IMR-90 (cell line): ENCODE measurements at regions not wholly inside any gene's neighbourhood (a gene's known extent, or its start where the extent isn't known, plus 50 kb on each side); places are given as distances from the start of the nearest gene placed in this dataset.

Experiments
- ATAC-seq: fragments of 200-7000 bp; cut with Tn5 transposase; 2 replicates; pipeline ENCODE4 v1.9.1; 2020; ENCODE audit warnings: low read depth, mild to moderate bottlenecking, moderate library complexity
- BruUV-seq: library from RNA; stranded (reverse); fragments of 400-500 nt; replicated peaks from 2 replicates; lab custom pipeline; 2021; lab: Mats Ljungman, UMichigan
- CTCF ChIA-PET: fragments of 300-600 bp; formaldehyde crosslinking; extraction: SDS; loops from one replicate; lab custom pipeline; 2021; ENCODE audit warnings: antibody characterized with exemption; lab: Yijun Ruan, JAX
- POLR2A ChIA-PET: fragments of 300-600 bp; sonication (Branson Sonifier 250); formaldehyde crosslinking; loops from one replicate; lab custom pipeline; 2022; ENCODE audit warnings: antibody characterized with exemption; ENCODE audit not compliant: unreplicated experiment; lab: Charles Lee
- DNase-seq: peaks from one replicate; pipeline ENCODE4 v3.0.0; 2013
- H2AFZ ChIP-seq: replicated peaks from 2 replicates; pipeline ENCODE3; 2013; ENCODE audit warnings: low read length, mild to moderate bottlenecking; ENCODE audit not compliant: poor library complexity
- H2AK5ac ChIP-seq: 2 replicates; pipeline ENCODE4 v1.6.1; 2013; ENCODE audit warnings: low read depth, low read length, inconsistent platforms
- H2AK9ac ChIP-seq: replicated peaks from 2 replicates; pipeline ENCODE3; 2013; ENCODE audit warnings: mild to moderate bottlenecking, low read depth, low read length, moderate library complexity; ENCODE audit not compliant: poor library complexity
- H2BK120ac ChIP-seq: 2 replicates; pipeline ENCODE4 v1.6.1; 2013; ENCODE audit warnings: low read depth, low read length, inconsistent platforms
- H2BK15ac ChIP-seq: 3 replicates; pipeline ENCODE4 v1.6.1; 2013; ENCODE audit warnings: low read depth, low read length, inconsistent platforms
- H2BK20ac ChIP-seq: 2 replicates; pipeline ENCODE4 v1.6.1; 2013; ENCODE audit warnings: low read depth, mild to moderate bottlenecking, inconsistent platforms, low read length, moderate library complexity
- H2BK5ac ChIP-seq: 2 replicates; pipeline ENCODE4 v1.6.1; 2013; ENCODE audit warnings: mild to moderate bottlenecking, low read depth, low read length, inconsistent platforms; ENCODE audit not compliant: poor library complexity, severe bottlenecking
- H3K14ac ChIP-seq: replicated peaks from 2 replicates; pipeline ENCODE4 v1.6.1; 2013; ENCODE audit warnings: low read depth, low read length, inconsistent platforms
- H3K18ac ChIP-seq: 2 replicates; pipeline ENCODE4 v1.6.1; 2013; ENCODE audit warnings: low read depth, low read length, control low read depth
- H3K23ac ChIP-seq: 2 replicates; pipeline ENCODE4 v1.6.1; 2013; ENCODE audit warnings: low read depth, low read length, inconsistent platforms
- H3K27ac ChIP-seq: 2 replicates; pipeline ENCODE4 v1.5.1; 2013; ENCODE audit warnings: mild to moderate bottlenecking, control low read depth, low read length; ENCODE audit not compliant: insufficient read depth
- H3K27me3 ChIP-seq: 2 replicates; pipeline ENCODE4 v1.6.1; 2013; ENCODE audit warnings: low read length; ENCODE audit not compliant: control insufficient read depth, insufficient read depth
- H3K36me3 ChIP-seq: 2 replicates; pipeline ENCODE4 v1.6.1; 2013; ENCODE audit warnings: low read length, mixed read lengths; ENCODE audit not compliant: control insufficient read depth, insufficient read depth
- H3K4ac ChIP-seq: 2 replicates; pipeline ENCODE4 v1.6.1; 2013; ENCODE audit warnings: low read depth, low read length, inconsistent platforms
- H3K4me1 ChIP-seq: 2 replicates; pipeline ENCODE4 v1.6.1; 2013; ENCODE audit warnings: low read length, mixed read lengths; ENCODE audit not compliant: control insufficient read depth, insufficient read depth
- H3K4me2 ChIP-seq: 2 replicates; pipeline ENCODE4 v1.6.1; 2013; ENCODE audit warnings: low read depth, mild to moderate bottlenecking, control low read depth, low read length, moderate library complexity
- H3K4me3 ChIP-seq: 2 replicates; pipeline ENCODE4 v1.5.1; 2013; ENCODE audit warnings: low read depth, mild to moderate bottlenecking, control low read depth, low read length, moderate library complexity; ENCODE audit not compliant: insufficient read depth
- H3K56ac ChIP-seq: 2 replicates; pipeline ENCODE4 v1.6.1; 2013; ENCODE audit warnings: low read length, inconsistent platforms; ENCODE audit not compliant: insufficient read depth; ENCODE audit errors: extremely low read depth
- H3K79me1 ChIP-seq, 2 experiments: 2 replicates each; pipeline ENCODE4 v1.6.1; 2013; ENCODE audit warnings: low read length in 2 of 2, inconsistent platforms in 1 of 2, low read depth in 1 of 2
- H3K9ac ChIP-seq: 2 replicates; pipeline ENCODE4 v1.6.1; 2013; ENCODE audit warnings: low read depth, low read length, control low read depth
- H3K9me1 ChIP-seq: 2 replicates; pipeline ENCODE4 v1.6.1; 2013; ENCODE audit warnings: low read length, inconsistent platforms; ENCODE audit not compliant: insufficient read depth
- H3K9me3 ChIP-seq: 2 replicates; pipeline ENCODE4 v1.6.1; 2013; ENCODE audit warnings: low read length; ENCODE audit not compliant: control insufficient read depth, insufficient read depth
- H4K20me1 ChIP-seq: 2 replicates; pipeline ENCODE4 v1.6.1; 2013; ENCODE audit warnings: low read length, inconsistent platforms; ENCODE audit not compliant: insufficient read depth
- H4K5ac ChIP-seq: 2 replicates; pipeline ENCODE4 v1.6.1; 2013; ENCODE audit warnings: mild to moderate bottlenecking, low read depth, low read length, control low read depth
- H4K8ac ChIP-seq, 2 experiments: 2 replicates each; pipeline ENCODE4 v1.6.1; 2013; ENCODE audit warnings: low read depth in 2 of 2, low read length in 2 of 2, control low read depth in 1 of 2, inconsistent platforms in 1 of 2
- H4K91ac ChIP-seq: 2 replicates; pipeline ENCODE4 v1.6.1; 2013; ENCODE audit warnings: low read depth, low read length, inconsistent platforms; ENCODE audit not compliant: insufficient read depth
- BHLHE40 ChIP-seq: fragments of 150-350 bp; IDR thresholded peaks from 2 replicates; pipeline ENCODE4 v1.6.1; 2016; ENCODE audit warnings: mild to moderate bottlenecking, low read depth, low read length
- CEBPB ChIP-seq: IDR thresholded peaks from 2 replicates; pipeline ENCODE4 v1.6.1; 2012; ENCODE audit warnings: low read depth, low read length, improper control_type of control experiment
- CHD1 ChIP-seq: IDR thresholded peaks from 2 replicates; pipeline ENCODE4 v1.6.1; 2012; ENCODE audit warnings: low read depth, low read length, improper control_type of control experiment
- CTCF ChIP-seq: conservative IDR thresholded peaks from 2 replicates; pipeline ENCODE4 v1.5.1; 2012; ENCODE audit warnings: mild to moderate bottlenecking, low read depth, low read length, improper control_type of control experiment
- ELK1 ChIP-seq: fragments of 150-350 bp; IDR thresholded peaks from 2 replicates; pipeline ENCODE4 v1.6.1; 2016; ENCODE audit warnings: low read depth, mild to moderate bottlenecking, low read length, moderate library complexity, borderline replicate concordance
- FOS ChIP-seq: fragments of 150-350 bp; IDR thresholded peaks from 2 replicates; pipeline ENCODE4 v1.6.1; 2016; ENCODE audit warnings: low read depth, low read length
- MAFK ChIP-seq: IDR thresholded peaks from 2 replicates; pipeline ENCODE4 v1.6.1; 2012; ENCODE audit warnings: low read depth, low read length, improper control_type of control experiment
- MAZ ChIP-seq: IDR thresholded peaks from 2 replicates; pipeline ENCODE4 v1.6.1; 2012; ENCODE audit warnings: low read depth, mild to moderate bottlenecking, low read length, improper control_type of control experiment, moderate library complexity, borderline replicate concordance
- MXI1 ChIP-seq: IDR thresholded peaks from 2 replicates; pipeline ENCODE4 v1.6.1; 2012; ENCODE audit warnings: low read depth, mild to moderate bottlenecking, low read length, moderate library complexity, borderline replicate concordance
- NFE2L2 ChIP-seq: fragments of 150-350 bp; IDR thresholded peaks from 2 replicates; pipeline ENCODE4 v1.6.1; 2016; ENCODE audit warnings: low read depth, mild to moderate bottlenecking, low read length
- POLR2A ChIP-seq: IDR thresholded peaks from 2 replicates; pipeline ENCODE4 v1.6.1; 2012; ENCODE audit warnings: mild to moderate bottlenecking, low read depth, low read length
- RAD21 ChIP-seq: IDR thresholded peaks from 2 replicates; pipeline ENCODE4 v1.6.1; 2012; ENCODE audit warnings: low read length, improper control_type of control experiment
- RCOR1 ChIP-seq: IDR thresholded peaks from 2 replicates; pipeline ENCODE4 v1.6.1; 2012; ENCODE audit warnings: mild to moderate bottlenecking, low read length, improper control_type of control experiment; ENCODE audit not compliant: insufficient replicate concordance
- RFX5 ChIP-seq: IDR thresholded peaks from 2 replicates; pipeline ENCODE4 v1.8.0; 2012; ENCODE audit warnings: low read depth, mild to moderate bottlenecking, low read length, moderate library complexity
- SMC3 ChIP-seq: fragments of 150-350 bp; IDR thresholded peaks from 2 replicates; pipeline ENCODE4 v1.6.1; 2016; ENCODE audit warnings: low read depth, mild to moderate bottlenecking, antibody characterized with exemption, low read length, moderate library complexity
- USF2 ChIP-seq: fragments of 150-350 bp; IDR thresholded peaks from 2 replicates; pipeline ENCODE4 v1.6.1; 2017; ENCODE audit warnings: mild to moderate bottlenecking, antibody characterized with exemption, low read length, low read depth
- WGBS, 2 experiments: methylation state at CpG; one replicate each; pipeline versions ENCODE4 v1.1.5 to v1.1.7; 2013; ENCODE audit warnings: missing lambda C conversion rate in 2 of 2; ENCODE audit not compliant: insufficient read length in 1 of 2; ENCODE audit errors: extremely low coverage in 2 of 2; 5-methylcytosine and 5-hydroxymethylcytosine counted together
- dilution Hi-C: fragments of 300-500 bp; cut with HindIII; formaldehyde crosslinking; loops from one replicate; pipeline ENCODE4 v1.14.3; 2018; ENCODE audit warnings: low sequenced_read_pairs; ENCODE audit not compliant: unreplicated experiment
- in situ Hi-C: fragments of 300-500 bp; cut with MboI; formaldehyde crosslinking; loops from 3 replicates; pipeline ENCODE4 v1.14.3; 2019; ENCODE audit warnings: low sequenced_read_pairs, inconsistent platforms, mixed read lengths
- intact Hi-C: fragments of 100-400 bp; cut with micrococcal nuclease; formaldehyde crosslinking; loops from 2 replicates; pipeline ENCODE4 v1.10.0; 2022

GRCh38 chr20:22322513-22322912, 261.9 kb downstream of the FOXA2 start:
- Histone ChIP-seq H3K4ac (no peak overlapping the region), H3K9me3 (no peaks in the 10 kb centered on the region), H3K79me1 (no peaks in the 10 kb centered on the region), H4K5ac (no peak overlapping the region), H2BK120ac (no peak overlapping the region), H2BK15ac (no peak overlapping the region), H3K9me1 (no peaks in the 10 kb centered on the region), H4K91ac (no peak overlapping the region), H3K4me2 (no peak overlapping the region), H2BK20ac (no peak overlapping the region), H4K8ac (no peak overlapping the region), H3K18ac (no peak overlapping the region), H2AK5ac (no peak overlapping the region), H3K9ac (no peak overlapping the region), H3K23ac (no peak overlapping the region), H3K4me3 (no peak overlapping the region), H3K36me3 (no peaks in the 10 kb centered on the region), H3K27me3 (no peaks in the 10 kb centered on the region), H3K27ac (no peak overlapping the region), H2AK9ac (no peak overlapping the region), H2BK5ac (no peak overlapping the region), H3K4me1 (no peaks in the 10 kb centered on the region), H4K20me1 (no peaks in the 10 kb centered on the region), H2AFZ (no peak overlapping the region), H3K14ac (no peak overlapping the region), H3K56ac (no peak overlapping the region)
- ATAC-seq (no peak), DNase-seq (no peak)
- in situ Hi-C loops (loop anchor here (25.0 kb wide), 1 partner anchor 610 kb away; the partner anchor contains the start of gene PAX1), intact Hi-C loops (no loop called here), dilution Hi-C loops (no loop called here)
- POLR2A ChIA-PET, result no interaction called here
- BruUV-seq, result no TSS peak
- TF ChIP-seq CHD1 (no peak), SMC3 (no peak), MXI1 (no peak), POLR2A (no peak), MAZ (no peak), CEBPB (no peak), FOS (no peak), NFE2L2 (no peak), ELK1 (no peak), RCOR1 (no peak), MAFK (no peak), BHLHE40 (no peak), RAD21 (no peak), CTCF (no peak), USF2 (no peak), RFX5 (no peak)
- CTCF ChIA-PET, result no interaction called here
- no CpG with 5 or more reads among the region's 2 CpGs for WGBS, 2 experiments
